Esophagus muscularis mucosa (tissue), 4 donors: ENCODE measurements at regions not wholly inside any gene's neighbourhood (a gene's known extent, or its start where the extent isn't known, plus 50 kb on each side); places are given as distances from the start of the nearest gene placed in this dataset.

Experiments used
- DNase-seq: peaks from one replicate; pipeline ENCODE4 v3.0.0-alpha.2; 2017; ENCODE audit errors: extremely low spot score
- H3K27ac ChIP-seq, 4 donors: fragments of 200-600 bp; sonication (generic); replicated peaks in 1 of 4; 1 replicate in 3 of 4; 2 replicates in 1 of 4; pipeline ENCODE4 v1.5.1; 2016 to 2019; ENCODE audit warnings: mild to moderate bottlenecking in 1 of 4
- H3K27me3 ChIP-seq, 4 donors: fragments of 200-600 bp; sonication (generic); one replicate each; pipeline versions ENCODE4 v1.5.1 to v1.6.0; 2016 to 2019
- H3K36me3 ChIP-seq, 4 donors: fragments of 200-600 bp; sonication (generic); one replicate each; pipeline ENCODE4 v1.5.1; 2016 to 2019
- H3K4me1 ChIP-seq, 4 donors: fragments of 200-600 bp; sonication (generic); one replicate each; pipeline ENCODE4 v1.5.1; 2016 to 2019
- H3K4me3 ChIP-seq, 4 donors: fragments of 200-600 bp; sonication (generic); 1 replicate in 2 of 4; 2 replicates in 2 of 4; pipeline ENCODE4 v1.5.1; 2016 to 2019; ENCODE audit warnings: mild to moderate bottlenecking in 4 of 4, moderate library complexity in 1 of 4
- H3K9me3 ChIP-seq, 4 donors: fragments of 200-600 bp; sonication (generic); 1 replicate in 3 of 4; 2 replicates in 1 of 4; pipeline ENCODE4 v1.5.1; 2016 to 2019
- EP300 ChIP-seq: sonication (generic); formaldehyde crosslinking; IDR thresholded peaks from one replicate; pipeline ENCODE4 v1.6.1; 2017; ENCODE audit warnings: antibody characterized with exemption
- POLR2A ChIP-seq: fragments of 450-650 bp; IDR thresholded peaks from one replicate; pipeline ENCODE4 v1.6.1; 2017; ENCODE audit warnings: antibody characterized with exemption, moderate library complexity, mild to moderate bottlenecking, low read depth
- POLR2AphosphoS5 ChIP-seq, 2 donors: sonication (generic); formaldehyde crosslinking; IDR thresholded peaks; one replicate each; pipeline ENCODE4 v1.6.1; 2017; ENCODE audit warnings: antibody characterized with exemption in 2 of 2
- WGBS: methylation state at CpG from one replicate; pipeline ENCODE4 v1.1.5; 2018; 5-methylcytosine and 5-hydroxymethylcytosine counted together
- intact Hi-C: fragments of 100-400 bp; cut with DNase I; formaldehyde crosslinking; loops from one replicate; pipeline ENCODE4 v1.15.1; 2023
- TF ChIP-seq, protein P1 (sequence below), 3 experiments: fragments of 200-600 bp in 2 of 3; fragments of 450-650 bp in 1 of 3; sonication (generic) in 2 of 3; IDR thresholded peaks; one replicate each; pipeline ENCODE4 v1.5.1; 2017 to 2019; ENCODE audit warnings: antibody characterized with exemption in 3 of 3, mild to moderate bottlenecking in 2 of 3, moderate library complexity in 1 of 3

DNA sequence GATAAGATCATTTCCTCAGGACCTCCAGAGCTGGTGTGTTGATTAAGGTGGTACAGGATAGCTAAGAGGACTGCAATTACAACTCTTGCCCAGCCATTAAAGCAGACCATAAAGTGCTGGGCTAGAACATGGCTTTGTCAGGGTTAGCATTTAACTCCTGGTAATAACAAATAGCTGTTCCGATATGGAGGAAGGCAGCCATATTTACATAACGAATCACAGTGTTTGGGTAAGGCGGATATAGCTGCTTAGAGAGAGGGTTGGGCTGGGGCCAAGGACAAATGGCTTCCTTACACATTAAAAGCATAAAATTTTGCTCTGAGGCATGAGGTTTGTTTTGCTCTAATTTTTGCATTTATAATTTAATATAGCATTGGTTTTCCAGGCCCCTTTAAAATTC is 297.7 kb upstream of the DDHD1 start:
- WGBS: 41% methylated on average over 3 of the region's 3 CpGs
- TF ChIP-seq EP300 (no peak), POLR2AphosphoS5 (IDR thresholded peaks at IDR 0.05) (no peak), POLR2A (no peak)
- TF ChIP-seq, protein P1, sequence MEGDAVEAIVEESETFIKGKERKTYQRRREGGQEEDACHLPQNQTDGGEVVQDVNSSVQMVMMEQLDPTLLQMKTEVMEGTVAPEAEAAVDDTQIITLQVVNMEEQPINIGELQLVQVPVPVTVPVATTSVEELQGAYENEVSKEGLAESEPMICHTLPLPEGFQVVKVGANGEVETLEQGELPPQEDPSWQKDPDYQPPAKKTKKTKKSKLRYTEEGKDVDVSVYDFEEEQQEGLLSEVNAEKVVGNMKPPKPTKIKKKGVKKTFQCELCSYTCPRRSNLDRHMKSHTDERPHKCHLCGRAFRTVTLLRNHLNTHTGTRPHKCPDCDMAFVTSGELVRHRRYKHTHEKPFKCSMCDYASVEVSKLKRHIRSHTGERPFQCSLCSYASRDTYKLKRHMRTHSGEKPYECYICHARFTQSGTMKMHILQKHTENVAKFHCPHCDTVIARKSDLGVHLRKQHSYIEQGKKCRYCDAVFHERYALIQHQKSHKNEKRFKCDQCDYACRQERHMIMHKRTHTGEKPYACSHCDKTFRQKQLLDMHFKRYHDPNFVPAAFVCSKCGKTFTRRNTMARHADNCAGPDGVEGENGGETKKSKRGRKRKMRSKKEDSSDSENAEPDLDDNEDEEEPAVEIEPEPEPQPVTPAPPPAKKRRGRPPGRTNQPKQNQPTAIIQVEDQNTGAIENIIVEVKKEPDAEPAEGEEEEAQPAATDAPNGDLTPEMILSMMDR (IDR thresholded peaks at IDR 0.05): no peak
- H3K4me1 ChIP-seq: peaks cover 0 to 3% (median 0%) of the 10 kb centered on the region in 4 donors

DNA sequence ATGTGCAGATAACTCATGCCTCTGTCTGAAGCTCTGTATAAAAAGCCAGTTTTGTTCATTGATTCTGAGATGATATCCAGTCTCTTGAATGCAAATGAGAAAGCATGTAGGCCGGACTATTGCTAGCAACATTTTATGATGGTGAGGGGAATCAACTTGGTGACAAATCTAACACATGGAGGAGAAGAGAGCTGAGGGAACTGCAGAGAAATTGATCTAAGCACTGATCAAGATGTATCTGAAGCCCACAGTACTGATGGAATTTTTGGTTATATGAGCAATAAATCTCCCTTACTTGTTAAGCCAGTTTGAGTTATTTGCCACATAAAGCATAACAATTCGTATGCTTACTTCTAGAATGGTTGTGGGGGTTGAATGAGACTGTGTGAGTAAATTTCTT is 295.6 kb upstream of the DDHD1 start:
- WGBS: 92% methylated on average over 2 of the region's 2 CpGs
- Histone ChIP-seq H3K27ac (no peak overlapping the region), H3K4me1 (peaks cover 0 to 3% (median 0%) of the 10 kb centered on the region in 4 donors), H3K36me3 (no peaks in the 10 kb centered on the region), H3K9me3 (no peaks in the 10 kb centered on the region), H3K4me3 (no peak overlapping the region), H3K27me3 (no peaks in the 10 kb centered on the region)
- no peak for TF ChIP-seq POLR2AphosphoS5 (IDR thresholded peaks at IDR 0.05)
- TF ChIP-seq EP300: no peak
- no peak for TF ChIP-seq POLR2A
- TF ChIP-seq, protein P1 (IDR thresholded peaks at IDR 0.05): no peak
- intact Hi-C loops: no loop called here
- DNase-seq: no peak

More for the DNA sequence above, 297.7 kb upstream of the DDHD1 start:
- DNase-seq: no peak
- H3K4me3 ChIP-seq: no peak overlapping the region
- no peaks in the 10 kb centered on the region for H3K9me3 ChIP-seq
- no peaks in the 10 kb centered on the region for H3K36me3 ChIP-seq
- no peaks in the 10 kb centered on the region for H3K27me3 ChIP-seq
- intact Hi-C loops: no loop called here
- H3K27ac ChIP-seq: no peak overlapping the region

DNA sequence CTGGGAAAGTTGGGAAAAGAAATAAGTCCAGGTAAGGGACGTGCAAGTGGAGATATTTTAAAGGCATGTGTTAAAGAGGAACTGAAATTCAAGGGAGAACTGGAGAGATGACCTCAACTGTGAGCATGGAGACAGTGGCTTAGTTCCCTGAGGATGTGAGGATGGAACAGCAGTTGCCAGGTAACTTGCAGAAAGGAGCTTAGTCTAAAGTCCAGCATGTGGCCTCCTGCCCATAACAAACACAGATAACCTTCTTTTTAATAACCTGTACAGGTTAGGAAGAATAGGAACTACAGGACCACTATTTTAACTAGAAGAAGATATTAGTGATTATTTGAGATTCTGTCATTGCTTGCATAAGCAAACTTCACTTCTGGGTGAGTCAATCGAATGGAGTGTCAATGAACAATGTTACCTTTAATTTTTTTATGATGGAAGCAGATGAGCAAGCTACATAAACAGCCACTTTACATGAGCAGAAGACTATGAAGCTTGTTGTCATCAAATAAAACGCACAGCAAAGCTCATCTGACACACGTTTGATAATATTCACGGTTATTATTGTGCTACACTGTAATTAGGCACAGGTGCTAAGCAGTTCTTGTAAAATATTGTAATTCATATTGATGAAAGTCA is 291.7 kb upstream of the DDHD1 start:
- WGBS: 91% methylated on average over 5 of the region's 5 CpGs

DNA sequence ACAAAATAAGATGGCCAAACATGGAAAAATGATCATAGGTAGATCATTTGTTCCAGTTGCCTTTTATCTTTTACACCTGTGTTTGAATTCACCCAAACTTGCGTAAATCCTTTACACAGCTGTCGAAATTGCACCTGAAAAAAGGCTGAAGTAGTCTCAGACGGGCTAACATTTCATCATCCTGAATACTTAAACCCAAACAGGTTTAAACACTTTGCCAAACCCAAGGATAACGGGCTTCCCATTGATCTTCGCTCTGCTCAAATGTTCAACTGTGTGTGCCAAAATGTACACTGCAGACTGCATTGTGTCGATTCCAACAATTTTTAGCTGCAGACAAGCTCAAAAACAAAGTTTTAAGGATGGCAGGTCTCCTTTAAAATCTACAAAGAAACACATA is 288.7 kb upstream of the DDHD1 start:
- TF ChIP-seq EP300: no peak
- TF ChIP-seq, protein P1 (IDR thresholded peaks at IDR 0.05): no peak
- WGBS: 86% methylated on average over 6 of the region's 6 CpGs
- Histone ChIP-seq H3K36me3 (no peaks in the 10 kb centered on the region), H3K4me1 (no peaks in the 10 kb centered on the region), H3K27me3 (no peaks in the 10 kb centered on the region), H3K27ac (no peak overlapping the region), H3K4me3 (no peak overlapping the region), H3K9me3 (no peaks in the 10 kb centered on the region)
- no peak for DNase-seq
- intact Hi-C loops: no loop called here

More for the DNA sequence above, 291.7 kb upstream of the DDHD1 start:
- no peaks in the 10 kb centered on the region for H3K27me3 ChIP-seq
- H3K9me3 ChIP-seq: no peaks in the 10 kb centered on the region
- no peak overlapping the region for H3K4me3 ChIP-seq
- H3K36me3 ChIP-seq: no peaks in the 10 kb centered on the region
- no peak overlapping the region for H3K27ac ChIP-seq
- no peak for DNase-seq
- TF ChIP-seq POLR2A (no peak), EP300 (no peak), POLR2AphosphoS5 (IDR thresholded peaks at IDR 0.05) (no peak)
- TF ChIP-seq, protein P1 (IDR thresholded peaks at IDR 0.05): no peak
- intact Hi-C loops: no loop called here
- no peaks in the 10 kb centered on the region for H3K4me1 ChIP-seq

DNA sequence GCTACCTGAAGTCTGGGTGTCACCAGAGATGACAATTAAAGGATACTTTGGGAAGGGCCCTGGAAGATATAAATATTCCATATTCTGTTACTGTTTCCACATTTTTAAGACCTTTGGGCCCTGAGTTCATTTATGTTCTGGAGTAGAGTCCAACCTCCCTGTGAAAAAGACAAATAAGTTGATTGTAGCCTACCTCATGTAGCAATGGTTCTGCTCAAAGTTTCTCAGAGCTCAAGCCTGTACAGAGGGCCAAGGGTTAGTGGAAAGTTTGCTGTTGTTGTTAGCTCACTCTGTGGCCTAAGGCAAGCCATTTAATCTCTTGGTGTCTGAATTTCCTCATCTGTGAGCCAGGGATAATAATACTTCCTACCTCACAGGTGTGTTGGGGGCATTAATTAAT is 284.7 kb upstream of the DDHD1 start:
- H3K27ac ChIP-seq: no peak overlapping the region
- H3K4me3 ChIP-seq: no peak overlapping the region
- TF ChIP-seq, protein P1 (IDR thresholded peaks at IDR 0.05): no peak
- no peak for TF ChIP-seq POLR2A
- TF ChIP-seq EP300: no peak
- no peak for TF ChIP-seq POLR2AphosphoS5 (IDR thresholded peaks at IDR 0.05)
- H3K4me1 ChIP-seq: no peaks in the 10 kb centered on the region
- H3K27me3 ChIP-seq: no peaks in the 10 kb centered on the region
- DNase-seq: no peak
- peaks cover 0 to 6% (median 0%) of the 10 kb centered on the region in 4 donors for H3K9me3 ChIP-seq
- intact Hi-C loops: no loop called here
- H3K36me3 ChIP-seq: no peaks in the 10 kb centered on the region
